Neural cell (in vitro differentiated cells): ENCODE measurements at regions not wholly inside any gene's neighbourhood (a gene's known extent, or its start where the extent isn't known, plus 50 kb on each side); places are given as distances from the start of the nearest gene placed in this dataset.

ENCODE experiments used
- H2AFZ ChIP-seq: fragments of 200-600, 300-800 bp; sonication (generic), shearing (Covaris generic); 2 replicates; pipeline ENCODE4 v1.6.0; 2014; ENCODE audit warnings: low read depth, mild to moderate bottlenecking, antibody characterized with exemption, low read length, moderate library complexity
- H3F3A ChIP-seq: fragments of 200-600 bp; shearing (Covaris generic); 2 replicates; pipeline ENCODE4 v1.6.1; 2016; ENCODE audit warnings: mild to moderate bottlenecking, moderate library complexity, mixed read lengths, antibody characterized with exemption, low read length; ENCODE audit not compliant: insufficient read depth, poor library complexity, severe bottlenecking
- H3K27ac ChIP-seq: fragments of 200-600, 300-800 bp; sonication (generic), shearing (Covaris generic); 2 replicates; pipeline ENCODE4 v1.5.1; 2014; ENCODE audit warnings: mild to moderate bottlenecking, low read length, moderate library complexity
- H3K27me3 ChIP-seq: fragments of 300-800, 200-600 bp; sonication (generic), shearing (Covaris generic); 2 replicates; pipeline ENCODE4 v1.6.0; 2014; ENCODE audit warnings: mild to moderate bottlenecking, low read depth, low read length, moderate library complexity; ENCODE audit not compliant: insufficient read depth
- H3K36me3 ChIP-seq: fragments of 300-800, 200-600 bp; sonication (generic), shearing (Covaris generic); 2 replicates; pipeline ENCODE4 v1.5.1; 2014; ENCODE audit warnings: mild to moderate bottlenecking, antibody characterized with exemption, low read length, moderate library complexity; ENCODE audit not compliant: insufficient read depth
- H3K4me2 ChIP-seq: fragments of 300-800, 200-600 bp; sonication (generic), shearing (Covaris generic); 2 replicates; pipeline ENCODE4 v1.6.0; 2014; ENCODE audit warnings: mild to moderate bottlenecking, low read length
- H3K4me3 ChIP-seq: fragments of 300-800, 200-600 bp; sonication (generic), shearing (Covaris generic); 2 replicates; pipeline ENCODE4 v1.5.1; 2014; ENCODE audit warnings: mild to moderate bottlenecking, low read length, moderate library complexity
- H3K79me2 ChIP-seq: fragments of 200-600 bp; shearing (Covaris generic); replicated peaks from 2 replicates; pipeline ENCODE4 v1.6.0; 2014; ENCODE audit warnings: mild to moderate bottlenecking, low read length, moderate library complexity; ENCODE audit not compliant: insufficient read depth
- H3K9ac ChIP-seq: fragments of 300-800, 200-600 bp; sonication (generic), shearing (Covaris generic); 2 replicates; pipeline ENCODE4 v1.6.1; 2016; ENCODE audit warnings: mild to moderate bottlenecking, low read length, mixed read lengths
- H3K9me2 ChIP-seq: fragments of 200-600 bp; shearing (Covaris generic); 2 replicates; pipeline ENCODE4 v1.6.1; 2016; ENCODE audit warnings: mild to moderate bottlenecking, low read length, mixed read lengths; ENCODE audit not compliant: insufficient read depth
- H3K9me3 ChIP-seq: fragments of 200-600, 300-800 bp; sonication (generic), shearing (Covaris generic); 2 replicates; pipeline ENCODE4 v1.6.1; 2016; ENCODE audit warnings: mild to moderate bottlenecking, mixed run types, low read length, moderate library complexity, mixed read lengths
- H4K20me1 ChIP-seq: fragments of 200-600 bp; shearing (Covaris generic); 2 replicates; pipeline ENCODE4 v1.6.1; 2016; ENCODE audit warnings: mild to moderate bottlenecking, mixed run types; ENCODE audit not compliant: insufficient read depth
- MXI1 ChIP-seq: fragments of 450-650 bp; conservative IDR thresholded peaks from 2 replicates; pipeline ENCODE4 v1.6.1; 2014; ENCODE audit warnings: antibody characterized with exemption, mild to moderate bottlenecking; ENCODE audit not compliant: poor library complexity, severe bottlenecking
- RAD21 ChIP-seq: fragments of 450-650 bp; conservative IDR thresholded peaks from 2 replicates; pipeline ENCODE4 v1.6.1; 2014; ENCODE audit warnings: antibody characterized with exemption, mild to moderate bottlenecking, moderate library complexity
- SMC3 ChIP-seq: fragments of 450-650 bp; conservative IDR thresholded peaks from 2 replicates; pipeline ENCODE4 v1.6.1; 2014; ENCODE audit warnings: antibody characterized with exemption, mild to moderate bottlenecking, moderate library complexity; ENCODE audit not compliant: poor library complexity
- TAF1 ChIP-seq: IDR thresholded peaks from 2 replicates; pipeline ENCODE4 v1.6.1; 2012; ENCODE audit warnings: low read depth
- TF ChIP-seq, protein P1 (sequence below): IDR thresholded peaks from 2 replicates; pipeline ENCODE4 v1.6.1; 2012; ENCODE audit warnings: borderline replicate concordance
- TF ChIP-seq, protein P2 (sequence below): fragments of 450-650 bp; IDR thresholded peaks from 2 replicates; pipeline ENCODE4 v1.5.1; 2014; ENCODE audit warnings: antibody characterized with exemption, mild to moderate bottlenecking, moderate library complexity; ENCODE audit not compliant: poor library complexity, severe bottlenecking

DNA sequence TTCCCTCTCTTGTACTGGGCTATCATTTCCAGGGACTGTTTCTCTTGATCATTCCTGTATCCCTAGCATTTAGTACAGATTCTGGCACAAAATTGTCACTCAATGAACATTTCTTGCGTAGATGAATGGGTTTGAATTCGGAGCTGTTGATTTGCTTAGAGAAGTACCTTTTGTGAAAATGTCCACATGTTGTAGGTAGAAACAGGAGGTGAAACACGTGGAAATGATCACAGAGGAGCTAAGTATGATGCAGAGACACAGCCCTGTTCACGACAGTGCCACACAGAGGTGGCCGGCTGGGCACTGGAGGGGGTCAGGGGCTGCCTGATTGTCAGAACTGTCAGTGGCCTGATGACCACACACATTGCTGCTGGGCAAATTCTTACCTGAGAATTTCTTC lies 196.1 kb upstream of the PRKCQ start:
- no peaks in the 10 kb centered on the region for H3K79me2 ChIP-seq
- no peak overlapping the region for H2AFZ ChIP-seq
- H3K9ac ChIP-seq: no peak overlapping the region
- H3K4me3 ChIP-seq: no peak overlapping the region
- H3K4me2 ChIP-seq: no peak overlapping the region
- no peaks in the 10 kb centered on the region for H4K20me1 ChIP-seq
- no peaks in the 10 kb centered on the region for H3K9me3 ChIP-seq
- no peaks in the 10 kb centered on the region for H3K27me3 ChIP-seq
- TF ChIP-seq RAD21 (no peak), MXI1 (no peak), SMC3 (no peak), TAF1 (no peak)
- TF ChIP-seq, protein P1, sequence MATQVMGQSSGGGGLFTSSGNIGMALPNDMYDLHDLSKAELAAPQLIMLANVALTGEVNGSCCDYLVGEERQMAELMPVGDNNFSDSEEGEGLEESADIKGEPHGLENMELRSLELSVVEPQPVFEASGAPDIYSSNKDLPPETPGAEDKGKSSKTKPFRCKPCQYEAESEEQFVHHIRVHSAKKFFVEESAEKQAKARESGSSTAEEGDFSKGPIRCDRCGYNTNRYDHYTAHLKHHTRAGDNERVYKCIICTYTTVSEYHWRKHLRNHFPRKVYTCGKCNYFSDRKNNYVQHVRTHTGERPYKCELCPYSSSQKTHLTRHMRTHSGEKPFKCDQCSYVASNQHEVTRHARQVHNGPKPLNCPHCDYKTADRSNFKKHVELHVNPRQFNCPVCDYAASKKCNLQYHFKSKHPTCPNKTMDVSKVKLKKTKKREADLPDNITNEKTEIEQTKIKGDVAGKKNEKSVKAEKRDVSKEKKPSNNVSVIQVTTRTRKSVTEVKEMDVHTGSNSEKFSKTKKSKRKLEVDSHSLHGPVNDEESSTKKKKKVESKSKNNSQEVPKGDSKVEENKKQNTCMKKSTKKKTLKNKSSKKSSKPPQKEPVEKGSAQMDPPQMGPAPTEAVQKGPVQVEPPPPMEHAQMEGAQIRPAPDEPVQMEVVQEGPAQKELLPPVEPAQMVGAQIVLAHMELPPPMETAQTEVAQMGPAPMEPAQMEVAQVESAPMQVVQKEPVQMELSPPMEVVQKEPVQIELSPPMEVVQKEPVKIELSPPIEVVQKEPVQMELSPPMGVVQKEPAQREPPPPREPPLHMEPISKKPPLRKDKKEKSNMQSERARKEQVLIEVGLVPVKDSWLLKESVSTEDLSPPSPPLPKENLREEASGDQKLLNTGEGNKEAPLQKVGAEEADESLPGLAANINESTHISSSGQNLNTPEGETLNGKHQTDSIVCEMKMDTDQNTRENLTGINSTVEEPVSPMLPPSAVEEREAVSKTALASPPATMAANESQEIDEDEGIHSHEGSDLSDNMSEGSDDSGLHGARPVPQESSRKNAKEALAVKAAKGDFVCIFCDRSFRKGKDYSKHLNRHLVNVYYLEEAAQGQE: no peak
- TF ChIP-seq, protein P2, sequence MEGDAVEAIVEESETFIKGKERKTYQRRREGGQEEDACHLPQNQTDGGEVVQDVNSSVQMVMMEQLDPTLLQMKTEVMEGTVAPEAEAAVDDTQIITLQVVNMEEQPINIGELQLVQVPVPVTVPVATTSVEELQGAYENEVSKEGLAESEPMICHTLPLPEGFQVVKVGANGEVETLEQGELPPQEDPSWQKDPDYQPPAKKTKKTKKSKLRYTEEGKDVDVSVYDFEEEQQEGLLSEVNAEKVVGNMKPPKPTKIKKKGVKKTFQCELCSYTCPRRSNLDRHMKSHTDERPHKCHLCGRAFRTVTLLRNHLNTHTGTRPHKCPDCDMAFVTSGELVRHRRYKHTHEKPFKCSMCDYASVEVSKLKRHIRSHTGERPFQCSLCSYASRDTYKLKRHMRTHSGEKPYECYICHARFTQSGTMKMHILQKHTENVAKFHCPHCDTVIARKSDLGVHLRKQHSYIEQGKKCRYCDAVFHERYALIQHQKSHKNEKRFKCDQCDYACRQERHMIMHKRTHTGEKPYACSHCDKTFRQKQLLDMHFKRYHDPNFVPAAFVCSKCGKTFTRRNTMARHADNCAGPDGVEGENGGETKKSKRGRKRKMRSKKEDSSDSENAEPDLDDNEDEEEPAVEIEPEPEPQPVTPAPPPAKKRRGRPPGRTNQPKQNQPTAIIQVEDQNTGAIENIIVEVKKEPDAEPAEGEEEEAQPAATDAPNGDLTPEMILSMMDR: no peak
- H3K27ac ChIP-seq: no peak overlapping the region
- H3K36me3 ChIP-seq: no peaks in the 10 kb centered on the region
- H3K9me2 ChIP-seq: no peaks in the 10 kb centered on the region
- H3F3A ChIP-seq: no peaks in the 10 kb centered on the region

DNA sequence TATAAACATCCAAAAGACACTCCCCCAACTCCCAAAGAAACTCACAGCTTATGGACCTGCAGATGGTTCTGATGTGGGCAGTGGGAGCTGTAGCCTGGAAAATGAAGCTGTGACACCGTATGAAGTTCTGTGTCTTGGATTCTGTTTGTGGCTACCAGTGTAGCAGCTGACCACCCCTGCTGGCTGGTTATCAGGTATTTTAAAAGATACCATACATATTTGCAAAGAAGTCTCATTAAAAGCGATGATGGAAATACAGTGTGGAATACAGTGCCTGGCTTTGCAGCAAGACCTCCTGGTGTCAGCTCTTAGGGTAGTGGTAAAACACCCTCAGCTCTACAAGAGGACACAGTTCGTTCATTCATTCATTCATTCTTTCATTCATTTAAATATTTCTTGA lies 194.3 kb upstream of the PRKCQ start:
- no peaks in the 10 kb centered on the region for H4K20me1 ChIP-seq
- H3K9ac ChIP-seq: no peak overlapping the region
- no peaks in the 10 kb centered on the region for H3K9me2 ChIP-seq
- H3F3A ChIP-seq: no peaks in the 10 kb centered on the region
- H3K4me3 ChIP-seq: no peak overlapping the region
- H3K36me3 ChIP-seq: no peaks in the 10 kb centered on the region
- H3K27ac ChIP-seq: no peak overlapping the region
- no peak overlapping the region for H3K4me2 ChIP-seq
- no peak overlapping the region for H2AFZ ChIP-seq
- no peaks in the 10 kb centered on the region for H3K9me3 ChIP-seq
- TF ChIP-seq, protein P2: no peak
- H3K27me3 ChIP-seq: no peaks in the 10 kb centered on the region
- H3K79me2 ChIP-seq: no peaks in the 10 kb centered on the region

DNA sequence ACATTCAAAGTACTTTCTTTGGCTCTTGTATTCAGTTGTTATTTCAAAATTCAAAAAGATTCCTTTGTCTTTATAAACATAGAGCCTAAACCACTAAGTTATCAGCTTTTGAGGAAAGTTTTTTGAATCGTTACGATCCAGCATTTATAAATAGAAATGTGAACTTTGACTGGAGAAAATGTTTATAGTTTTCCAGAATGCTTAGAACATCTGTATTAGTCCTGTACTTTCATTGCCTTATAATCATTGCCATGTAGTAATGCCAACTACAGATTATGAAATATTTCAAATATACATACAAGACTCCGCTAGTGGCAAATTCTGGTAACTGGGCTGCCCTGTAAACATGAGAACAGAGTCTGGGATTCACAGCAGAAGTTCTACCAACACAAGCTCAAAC lies 191.3 kb upstream of the PRKCQ start:
- H3K27ac ChIP-seq: no peak overlapping the region
- no peaks in the 10 kb centered on the region for H3K36me3 ChIP-seq
- H3K79me2 ChIP-seq: no peaks in the 10 kb centered on the region
- no peaks in the 10 kb centered on the region for H4K20me1 ChIP-seq
- H3F3A ChIP-seq: no peaks in the 10 kb centered on the region
- H3K4me3 ChIP-seq: no peak overlapping the region
- no peaks in the 10 kb centered on the region for H3K27me3 ChIP-seq
- no peak overlapping the region for H2AFZ ChIP-seq
- H3K9me2 ChIP-seq: no peaks in the 10 kb centered on the region
- no peak overlapping the region for H3K4me2 ChIP-seq
- no peak overlapping the region for H3K9ac ChIP-seq
- TF ChIP-seq MXI1: no peak
- no peaks in the 10 kb centered on the region for H3K9me3 ChIP-seq
